Colonic mucosa (tissue), 4 donors: ENCODE measurements at regions not wholly inside any gene's neighbourhood (a gene's known extent, or its start where the extent isn't known, plus 50 kb on each side); places are given as distances from the start of the nearest gene placed in this dataset.
A peak's percentile ranks its signal among the peaks of the same experiment; 100 is the strongest.
"Not testable (repeated sequence)": the region's sequence is repeated elsewhere in the genome, so short reads cannot be mapped to it uniquely, and the experiment has no call there.

Experiments used
- DNase-seq: peaks from one replicate; pipeline ENCODE4 v3.0.0-alpha.2; 2020
- H3K27ac ChIP-seq: fragments of 200-600 bp; one replicate; pipeline ENCODE4 v1.8.0; 2021
- H3K27me3 ChIP-seq: fragments of 200-600 bp; one replicate; pipeline ENCODE4 v1.8.0; 2021
- H3K36me3 ChIP-seq: fragments of 200-600 bp; one replicate; pipeline ENCODE4 v1.8.0; 2021
- H3K4me1 ChIP-seq: fragments of 200-600 bp; one replicate; pipeline ENCODE4 v1.8.0; 2021; ENCODE audit warnings: mild to moderate bottlenecking
- H3K4me3 ChIP-seq: fragments of 200-600 bp; one replicate; pipeline ENCODE4 v1.8.0; 2021
- H3K9ac ChIP-seq, 2 donors: one replicate each; pipeline ENCODE4 v1.7.0; 2013; ENCODE audit warnings: control low read depth in 2 of 2, low read depth in 2 of 2, low read length in 2 of 2
- H3K9me3 ChIP-seq: fragments of 200-600 bp; one replicate; pipeline ENCODE4 v1.8.0; 2021
- CTCF ChIP-seq: fragments of 200-600 bp; IDR thresholded peaks from one replicate; pipeline ENCODE4 v1.8.0; 2022; ENCODE audit warnings: antibody characterized with exemption, mild to moderate bottlenecking
- intact Hi-C: fragments of 100-400 bp; cut with DNase I; formaldehyde crosslinking; loops from one replicate; pipeline ENCODE4 v1.14.1; 2022
- donor health status: healthy.
- donor health status: DM: no; HTN: no; CAD: no.
- donor health status: DM: no; HTN: no; CAD: no.

- Histone ChIP-seq H3K4me1 (no peaks in the 10 kb centered on the region), H3K4me3 (no peak overlapping the region), H3K9ac (no peak overlapping the region), H3K27ac (no peak overlapping the region), H3K27me3 (no peaks in the 10 kb centered on the region), H3K9me3 (no peaks in the 10 kb centered on the region), H3K36me3 (no peaks in the 10 kb centered on the region)
- intact Hi-C loops: no loop called here
- TF ChIP-seq CTCF: no peak
- DNase-seq: peak; percentile 26
These were observed 85.8 kb upstream of the RGS1 start for GRCh38 chr1:192489748-192490147.

- Histone ChIP-seq H3K27ac (no peak overlapping the region), H3K27me3 (no peaks in the 10 kb centered on the region), H3K36me3 (no peaks in the 10 kb centered on the region), H3K4me1 (no peaks in the 10 kb centered on the region), H3K9ac (no peak overlapping the region), H3K9me3 (no peaks in the 10 kb centered on the region), H3K4me3 (no peak overlapping the region)
- no peak for TF ChIP-seq CTCF
- intact Hi-C loops: no loop called here
- no peak for DNase-seq
These were observed 83.6 kb upstream of the RGS1 start for GRCh38 chr1:192491804-192492554.

- Histone ChIP-seq H3K4me1 (no peaks in the 10 kb centered on the region), H3K4me3 (no peak overlapping the region), H3K27me3 (no peaks in the 10 kb centered on the region), H3K27ac (no peak overlapping the region), H3K9ac (no peak overlapping the region), H3K9me3 (no peaks in the 10 kb centered on the region), H3K36me3 (no peaks in the 10 kb centered on the region)
- intact Hi-C loops: no loop called here
- DNase-seq: no peak
- no peak for TF ChIP-seq CTCF
These were observed 82.0 kb upstream of the RGS1 start for GRCh38 chr1:192493584-192493983.

- no peaks in the 10 kb centered on the region for H3K36me3 ChIP-seq
- no peaks in the 10 kb centered on the region for H3K4me1 ChIP-seq
- DNase-seq: no peak
- intact Hi-C loops: no loop called here
- no peak overlapping the region for H3K9ac ChIP-seq
- H3K9me3 ChIP-seq: no peaks in the 10 kb centered on the region
- no peak overlapping the region for H3K4me3 ChIP-seq
- H3K27me3 ChIP-seq: no peaks in the 10 kb centered on the region
- no peak for TF ChIP-seq CTCF
- no peak overlapping the region for H3K27ac ChIP-seq
These were observed 79.1 kb upstream of the RGS1 start for GRCh38 chr1:192496369-192497056.

GRCh38 chr1:192497214-192497794, 78.3 kb upstream of the RGS1 start:
- no peak for TF ChIP-seq CTCF

GRCh38 chr1:192498092-192498491, 77.5 kb upstream of the RGS1 start:
- DNase-seq, intact Hi-C loops: not testable (repeated sequence)

More at GRCh38 chr1:192497214-192497794, 78.3 kb upstream of the RGS1 start:
- DNase-seq: no peak
- no peaks in the 10 kb centered on the region for H3K9me3 ChIP-seq
- H3K4me3 ChIP-seq: no peak overlapping the region
- intact Hi-C loops: no loop called here
- no peak overlapping the region for H3K27ac ChIP-seq
- no peaks in the 10 kb centered on the region for H3K36me3 ChIP-seq
- H3K9ac ChIP-seq: no peak overlapping the region
- H3K27me3 ChIP-seq: no peaks in the 10 kb centered on the region
- no peaks in the 10 kb centered on the region for H3K4me1 ChIP-seq

GRCh38 chr1:192499061-192499581, 76.5 kb upstream of the RGS1 start:
- H3K36me3 ChIP-seq, H3K27ac ChIP-seq, H3K27me3 ChIP-seq, intact Hi-C loops, H3K9ac ChIP-seq, DNase-seq, H3K4me3 ChIP-seq, H3K4me1 ChIP-seq, H3K9me3 ChIP-seq: not testable (repeated sequence)

More at GRCh38 chr1:192498092-192498491, 77.5 kb upstream of the RGS1 start:
- not testable (repeated sequence) for H3K27me3 ChIP-seq, H3K4me3 ChIP-seq, H3K36me3 ChIP-seq, H3K4me1 ChIP-seq, H3K9me3 ChIP-seq, H3K27ac ChIP-seq, H3K9ac ChIP-seq

GRCh38 chr1:192500541-192500940, 75.0 kb upstream of the RGS1 start:
- H3K27me3 ChIP-seq, H3K4me1 ChIP-seq, H3K36me3 ChIP-seq, H3K9ac ChIP-seq, DNase-seq, H3K9me3 ChIP-seq, intact Hi-C loops, H3K4me3 ChIP-seq, H3K27ac ChIP-seq: not testable (repeated sequence)
